SH-SY5Y (cell line): ENCODE measurements at regions not wholly inside any gene's neighbourhood (a gene's known extent, or its start where the extent isn't known, plus 50 kb on each side); places are given as distances from the start of the nearest gene placed in this dataset.

ENCODE experiments used
- GATA2 ChIP-seq: IDR thresholded peaks from 2 replicates; pipeline ENCODE4 v1.6.1; 2011; ENCODE audit warnings: mild to moderate bottlenecking, low read depth, low read length
- GATA3 ChIP-seq: IDR thresholded peaks from 2 replicates; pipeline ENCODE4 v1.6.1; 2011; ENCODE audit warnings: low read depth, mild to moderate bottlenecking, low read length, moderate library complexity

GRCh38 chr1:95506736-95507414 lies 272.9 kb downstream of the RWDD3 start:
- TF ChIP-seq GATA3 (no peak; the same call in 1 of the 2 replicates), GATA2 (peak; percentile 58)
